AG08395 (cell line): ENCODE measurements at regions not wholly inside any gene's neighbourhood (a gene's known extent, or its start where the extent isn't known, plus 50 kb on each side); places are given as distances from the start of the nearest gene placed in this dataset.
A peak's percentile ranks its signal among the peaks of the same experiment; 100 is the strongest.

ENCODE experiments used
- DNase-seq: peaks from one replicate; pipeline ENCODE4 v3.0.0; 2012; ENCODE audit warnings: mixed read lengths, low spot score

DNA sequence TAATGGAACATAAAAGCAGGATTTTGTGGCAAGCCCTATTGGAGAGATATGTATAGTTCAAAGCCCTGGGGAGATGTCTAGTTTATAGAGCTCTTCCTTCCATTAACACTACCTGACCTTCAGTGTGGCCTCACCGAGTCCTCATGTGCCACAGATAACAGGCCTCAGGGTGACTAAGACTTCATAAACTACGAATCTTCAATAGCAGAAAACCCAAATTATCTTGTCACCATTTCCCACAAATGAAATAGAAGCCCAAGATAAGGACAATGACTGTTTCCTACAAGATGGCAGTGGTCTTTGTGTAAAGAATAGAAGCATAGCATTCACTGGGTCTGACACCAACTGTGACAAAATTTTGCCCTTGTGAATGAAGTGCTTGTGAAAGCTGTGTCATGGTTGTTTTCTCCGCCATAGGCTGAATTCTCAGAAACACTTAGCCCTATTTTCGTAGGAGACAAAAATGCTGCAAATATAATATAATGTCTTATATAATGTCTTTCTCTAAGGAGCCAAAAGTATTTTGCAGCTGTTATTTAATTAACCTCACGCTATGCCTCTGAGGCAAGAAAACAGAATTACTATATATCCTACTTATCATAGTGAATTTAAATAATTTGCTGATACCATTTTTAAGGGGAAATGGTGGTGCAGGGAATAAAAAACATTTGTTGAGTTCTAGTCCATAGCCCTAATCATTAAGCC is 136.7 kb upstream of the CWC22 start:
- no peak for DNase-seq

DNA sequence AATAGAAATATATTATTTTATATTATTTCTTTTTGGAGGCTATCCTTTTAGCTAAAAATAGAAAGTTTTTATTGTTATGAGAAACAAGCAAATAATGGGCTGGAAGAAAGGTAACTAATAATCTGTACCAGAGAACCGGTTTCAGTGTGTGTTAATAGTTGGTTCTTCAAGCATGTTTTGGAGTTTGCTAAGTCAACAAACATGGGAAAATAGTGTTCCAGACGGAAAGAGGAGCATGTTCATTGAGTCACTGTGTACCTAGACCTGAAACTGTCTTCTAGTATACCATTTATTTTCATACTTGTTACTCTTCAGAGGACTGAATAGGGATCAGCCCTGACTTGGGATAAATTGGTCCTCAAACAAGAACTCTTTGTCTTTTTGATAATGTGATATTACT is 134.5 kb upstream of the CWC22 start:
- no peak for DNase-seq

DNA sequence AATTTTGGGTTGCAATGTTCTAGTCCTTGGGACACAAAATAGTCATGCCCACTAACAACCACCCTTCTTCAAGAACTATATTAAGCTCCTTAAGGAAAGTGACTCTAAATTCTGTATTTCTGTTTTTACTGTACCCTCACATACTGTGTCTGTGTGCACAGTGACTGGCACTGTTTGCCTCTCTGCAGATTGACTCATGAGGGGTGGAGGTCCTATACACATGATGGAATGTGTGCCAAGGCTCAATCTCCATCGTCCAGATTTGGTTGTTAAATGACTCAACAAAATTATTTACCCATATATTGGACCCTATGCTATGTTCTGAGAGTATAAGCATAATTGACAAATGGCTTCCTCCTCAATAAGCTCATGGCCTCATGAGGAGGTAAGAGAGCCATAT is 126.6 kb upstream of the CWC22 start:
- no peak for DNase-seq

DNA sequence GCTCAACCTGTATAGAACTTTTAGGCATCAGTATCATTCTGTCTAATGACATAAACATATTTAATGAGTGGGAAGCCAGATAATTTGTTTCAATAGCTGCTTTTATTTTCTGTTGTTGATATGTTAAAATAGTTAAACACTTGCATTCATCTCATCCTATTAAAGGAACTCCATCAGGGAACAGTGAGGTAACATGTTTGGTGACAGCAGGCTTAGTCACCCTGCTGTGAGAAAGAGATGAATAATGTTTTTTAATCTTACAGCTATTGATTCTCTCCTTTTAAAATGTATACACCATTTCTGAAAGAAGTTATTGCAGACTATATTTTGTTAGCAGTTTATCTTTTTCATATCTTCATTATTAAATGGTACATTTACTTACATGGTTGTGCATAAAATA is 123.3 kb upstream of the CWC22 start:
- DNase-seq = peak; percentile 29

DNA sequence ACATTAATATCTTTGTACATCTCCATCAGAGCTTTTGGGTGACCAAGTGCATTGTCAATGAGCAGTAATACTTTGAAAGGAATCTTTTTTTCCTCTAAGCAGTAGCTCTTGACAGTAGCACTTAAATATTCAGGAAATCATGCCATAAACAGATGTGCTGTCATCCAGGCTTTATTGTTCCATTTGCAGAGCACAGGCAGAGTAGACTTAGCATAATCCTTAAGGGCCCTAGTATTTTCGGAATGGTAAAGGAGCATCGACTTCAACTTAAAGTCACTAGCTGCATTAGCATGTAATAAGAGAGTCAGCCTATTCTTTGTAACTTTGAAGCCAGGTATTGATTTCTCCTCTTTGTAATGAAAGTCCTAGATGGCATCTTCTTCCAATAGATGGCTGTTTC is 121.8 kb upstream of the CWC22 start:
- no peak for DNase-seq

DNA sequence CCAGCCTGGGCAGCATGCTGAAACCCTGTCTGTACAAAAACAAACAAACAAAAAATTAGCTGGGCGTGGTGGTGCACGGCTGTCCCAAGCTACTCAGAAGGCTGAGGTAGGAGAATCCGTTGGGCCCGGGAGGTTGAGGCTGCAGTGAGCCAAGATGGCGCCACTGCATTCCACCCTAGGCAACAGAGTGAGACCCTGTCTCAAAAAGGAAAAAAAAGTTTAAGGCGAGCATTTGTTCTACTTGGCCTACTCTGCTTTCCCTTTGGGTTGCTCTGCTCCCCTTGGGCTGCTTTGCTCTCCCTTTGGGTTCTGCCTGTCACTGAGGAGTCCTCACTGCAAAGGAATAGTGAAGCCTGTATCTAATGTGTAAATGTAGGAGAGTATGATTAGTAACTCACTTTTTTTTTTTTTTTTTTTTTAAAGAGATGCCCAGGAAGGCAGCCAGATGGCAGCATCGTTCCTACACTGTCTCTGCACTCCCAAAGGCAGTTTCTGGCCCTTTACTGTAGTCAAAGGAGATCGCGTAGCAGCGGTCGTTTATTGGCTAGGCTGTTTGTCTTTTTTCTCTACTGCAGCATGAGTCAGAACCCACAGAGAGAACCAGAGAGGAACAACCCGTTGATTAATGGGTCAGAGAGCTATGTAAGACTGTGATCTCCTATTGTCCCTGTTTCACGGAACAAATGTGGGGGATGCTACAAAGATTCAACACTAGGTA is 118.3 kb upstream of the CWC22 start:
- DNase-seq = peak; percentile 90

DNA sequence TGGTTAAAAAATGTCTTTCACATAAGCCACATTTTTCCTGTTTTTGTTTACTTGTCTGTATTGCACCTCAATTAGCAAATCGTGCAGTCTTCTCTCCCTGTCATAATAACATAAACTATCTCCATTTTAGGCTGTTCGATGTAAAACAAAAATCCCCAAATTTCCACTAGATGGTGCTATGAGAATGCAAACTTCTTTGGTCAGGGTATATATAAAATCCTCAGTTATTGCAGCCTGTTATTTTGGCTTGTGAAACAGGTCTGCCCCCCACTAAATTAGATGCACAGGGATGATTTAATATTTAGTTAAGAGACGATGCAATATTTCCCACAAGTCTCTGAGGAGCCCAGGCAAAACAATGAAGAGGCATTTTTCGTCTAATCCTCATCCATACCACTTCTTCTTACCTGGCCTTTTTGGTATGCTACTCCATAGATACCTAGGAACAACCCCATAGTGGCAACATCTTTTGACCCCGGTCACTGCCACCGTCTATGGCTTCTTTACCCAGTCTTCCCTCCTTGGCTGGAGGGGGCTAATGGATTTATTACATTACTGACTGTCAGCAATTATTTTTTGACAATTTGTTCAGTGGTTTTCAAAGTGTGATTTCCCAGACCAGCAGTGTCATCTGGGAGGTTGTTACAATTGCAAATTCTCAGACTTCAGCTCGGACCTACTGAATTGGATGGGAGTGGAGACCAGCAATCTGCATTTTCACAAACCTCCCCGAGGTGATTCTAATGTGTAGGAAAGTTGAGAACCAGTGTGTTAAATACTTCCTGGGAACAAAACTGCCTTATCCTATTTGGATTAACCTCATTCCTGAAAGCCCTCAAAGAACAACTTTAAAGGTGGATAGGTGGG is 117.4 kb upstream of the CWC22 start:
- peak; percentile 57 for DNase-seq

DNA sequence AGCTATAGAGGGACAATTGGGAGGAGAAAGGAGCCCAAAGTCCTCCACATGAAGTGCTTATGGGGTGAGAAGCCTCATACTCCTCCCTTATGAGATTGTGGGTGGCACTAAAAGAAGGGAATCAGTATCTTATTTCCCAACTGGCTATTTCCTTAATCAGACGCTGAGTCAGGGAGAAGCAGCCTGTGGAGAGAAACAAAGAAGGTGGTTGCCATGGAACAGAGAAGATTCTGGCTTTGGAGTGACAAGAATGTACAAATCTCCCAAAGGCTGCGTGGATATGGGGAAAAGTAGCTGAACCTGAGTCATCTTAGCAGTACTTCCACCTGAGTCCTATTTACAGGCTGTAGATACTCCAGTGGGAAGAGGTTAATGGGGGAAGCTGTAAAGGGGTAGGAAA is 115.8 kb upstream of the CWC22 start:
- peak; percentile 4 for DNase-seq

DNA sequence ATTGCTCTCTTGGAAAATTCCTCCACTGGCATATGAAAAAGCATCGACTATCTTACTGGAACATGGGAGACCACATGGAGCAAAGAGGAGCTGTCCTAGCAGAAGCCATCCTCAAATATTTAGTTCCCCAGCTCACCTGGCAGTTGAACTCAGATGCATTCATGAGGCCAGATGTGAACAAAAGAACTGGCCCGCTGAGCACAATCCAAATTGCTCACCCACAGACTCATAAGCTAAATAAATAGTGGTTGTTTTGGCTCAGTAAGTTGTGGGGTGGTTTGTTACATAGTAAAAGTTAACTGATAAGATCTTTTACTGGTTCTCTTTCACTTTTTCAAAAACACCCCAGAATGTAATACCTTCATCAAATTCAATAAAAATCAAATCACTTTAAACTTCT is 108.6 kb upstream of the CWC22 start:
- no peak for DNase-seq

DNA sequence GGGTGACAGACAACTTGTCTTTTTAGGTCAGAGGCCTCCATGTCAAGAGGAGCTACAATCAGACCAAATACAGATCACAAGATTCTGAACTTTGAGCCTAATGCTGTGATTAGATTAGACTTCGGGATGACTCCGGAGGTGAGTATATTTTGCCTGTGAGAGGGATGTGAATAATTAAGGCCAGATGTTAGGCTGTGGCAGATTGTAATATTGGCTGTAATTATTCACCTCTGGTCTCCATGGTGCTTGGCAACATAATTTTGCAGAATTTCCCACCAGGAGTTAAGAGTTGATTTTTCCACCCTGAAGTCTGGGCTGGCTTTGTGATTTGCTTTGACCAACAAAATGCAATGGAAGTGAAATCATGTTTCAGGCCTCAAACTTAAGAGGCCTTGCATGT is 108.2 kb upstream of the CWC22 start:
- DNase-seq = no peak

DNA sequence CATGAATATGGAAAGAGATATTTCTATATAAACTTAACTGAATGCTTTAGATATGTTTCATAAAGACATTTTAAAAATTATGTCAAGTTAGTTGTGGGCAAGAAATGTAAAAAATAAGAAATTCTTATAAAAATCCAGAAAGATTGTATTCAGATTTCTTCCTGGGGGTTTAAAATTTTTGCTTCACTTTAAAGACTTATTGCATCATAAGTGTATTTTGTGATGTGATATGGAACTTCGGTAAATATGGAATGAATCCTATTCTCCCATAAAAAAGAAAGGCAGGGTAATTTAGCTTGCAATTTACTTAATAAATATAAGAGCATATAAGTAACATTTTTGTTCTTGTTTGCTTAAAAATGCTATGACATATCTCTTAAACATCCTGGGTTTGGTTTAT is 104.8 kb upstream of the CWC22 start:
- DNase-seq = no peak

DNA sequence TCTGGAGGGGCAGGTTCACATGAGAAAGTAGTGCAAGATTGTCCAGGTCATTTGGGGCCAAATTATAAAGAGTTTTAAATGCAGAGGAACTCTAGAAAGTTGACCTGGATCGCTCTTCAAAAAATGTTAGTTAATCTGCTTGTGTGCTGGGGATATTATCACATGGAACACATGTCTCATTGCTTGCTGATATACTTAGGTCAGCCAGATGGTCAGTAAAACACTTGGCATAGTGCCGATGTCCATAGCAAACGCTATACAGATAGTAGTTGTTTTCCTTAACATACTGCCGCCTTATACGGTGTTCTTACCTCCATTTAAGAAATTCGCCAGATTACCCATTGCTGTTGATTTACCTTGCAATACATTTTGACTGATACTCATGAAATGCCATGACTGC is 103.4 kb upstream of the CWC22 start:
- DNase-seq = no peak

DNA sequence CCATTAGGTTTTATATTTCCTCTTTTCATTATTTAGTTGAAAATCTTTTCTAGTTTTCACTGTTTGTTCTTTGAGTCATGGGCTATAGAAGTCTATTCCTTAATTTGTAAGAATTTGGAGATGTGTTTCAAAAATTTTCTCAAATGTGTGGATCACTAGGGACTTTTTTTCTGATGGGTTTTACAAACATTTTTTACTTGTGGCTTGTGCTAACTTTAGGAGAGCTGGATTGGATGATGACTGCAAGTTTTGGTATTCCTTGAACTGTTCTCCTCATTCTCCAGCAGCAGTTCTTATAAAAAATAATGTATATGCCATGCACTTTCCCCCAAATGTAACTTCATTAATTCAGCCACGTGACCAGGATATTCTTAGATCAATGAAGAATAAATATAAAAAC is 94.7 kb upstream of the CWC22 start:
- DNase-seq = no peak

DNA sequence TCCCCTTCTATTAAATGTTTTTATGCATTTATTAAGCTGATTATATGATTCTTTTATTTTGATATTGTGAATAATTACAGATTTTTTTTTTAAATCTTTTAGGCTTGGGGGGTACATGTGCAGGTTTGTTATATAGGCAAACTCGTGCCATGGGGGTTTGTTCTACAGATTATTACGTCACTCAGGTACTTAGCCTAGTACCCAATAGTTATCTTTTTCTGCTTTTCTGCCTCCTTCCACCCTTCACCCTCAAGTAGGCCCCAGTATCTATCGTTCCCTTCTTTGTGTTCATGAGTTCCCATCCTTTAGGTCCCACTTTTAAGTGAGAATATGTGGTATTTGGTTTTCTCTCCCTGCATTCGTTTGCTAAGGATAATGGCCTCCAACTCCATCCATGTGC is 92.2 kb upstream of the CWC22 start:
- DNase-seq = no peak

DNA sequence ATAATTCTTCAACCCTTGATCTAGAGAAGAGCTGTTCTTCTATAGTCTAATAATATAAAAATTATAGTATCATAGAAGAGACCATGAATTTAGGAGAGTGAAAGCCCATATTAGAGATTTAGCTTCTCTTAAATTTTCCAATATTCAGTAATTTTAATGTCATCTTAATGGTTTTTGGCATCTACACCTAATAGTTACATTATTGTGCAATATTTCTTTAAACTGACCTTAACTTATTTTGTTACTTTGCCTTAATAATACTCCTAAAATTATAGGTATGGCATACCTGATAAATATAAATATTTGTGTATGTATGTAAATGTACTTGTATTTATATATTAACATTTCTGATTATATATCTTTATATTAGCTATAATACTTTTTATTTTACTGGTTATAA is 78.0 kb upstream of the CWC22 start:
- no peak for DNase-seq

DNA sequence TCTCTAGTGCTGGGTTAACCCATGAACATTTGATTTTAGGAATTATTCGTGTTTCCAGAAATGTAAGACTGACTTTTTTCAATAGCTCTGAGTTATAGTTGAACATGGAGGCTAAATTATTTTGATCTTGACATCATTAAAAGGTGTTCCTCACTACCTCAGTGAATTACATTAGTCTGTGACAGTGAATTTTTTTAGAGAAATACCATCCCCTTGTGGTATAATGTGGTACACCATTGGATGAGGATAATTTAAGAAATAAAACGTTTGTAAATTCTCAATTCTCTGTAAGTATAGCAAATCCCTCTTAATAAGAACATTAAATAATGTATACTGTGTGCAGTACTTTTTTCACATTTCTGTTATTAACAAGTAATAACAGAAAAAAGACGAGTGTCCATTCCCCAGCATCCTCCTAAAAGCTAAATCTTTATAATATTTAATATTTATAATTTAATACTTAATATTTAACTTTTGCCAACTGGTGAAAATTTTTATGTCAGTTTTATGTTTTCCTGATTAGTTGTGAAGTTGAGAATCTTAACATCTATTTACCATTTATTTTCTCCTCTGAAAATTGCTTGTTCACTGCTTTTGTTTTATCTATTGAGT is 70.3 kb upstream of the CWC22 start:
- DNase-seq = peak; percentile 36

DNA sequence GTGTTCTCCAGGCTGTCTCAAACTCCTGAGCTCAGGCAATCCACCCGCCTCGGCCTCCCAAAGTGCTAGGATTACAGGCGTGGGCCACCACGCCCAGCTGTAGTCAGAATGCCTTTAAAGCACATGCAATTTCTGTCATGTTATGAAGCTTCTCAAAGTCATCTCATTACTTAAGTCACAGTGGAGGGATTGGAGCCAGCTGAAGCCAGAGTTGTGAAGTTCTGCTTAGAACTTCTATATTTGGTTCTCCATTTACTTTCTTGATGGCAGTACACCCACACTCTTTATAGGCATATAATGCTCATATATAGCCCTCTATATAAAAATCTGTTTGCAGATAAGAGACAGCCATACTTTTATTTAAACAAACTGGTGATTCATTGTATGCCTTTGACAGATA is 68.8 kb upstream of the CWC22 start:
- no peak for DNase-seq

DNA sequence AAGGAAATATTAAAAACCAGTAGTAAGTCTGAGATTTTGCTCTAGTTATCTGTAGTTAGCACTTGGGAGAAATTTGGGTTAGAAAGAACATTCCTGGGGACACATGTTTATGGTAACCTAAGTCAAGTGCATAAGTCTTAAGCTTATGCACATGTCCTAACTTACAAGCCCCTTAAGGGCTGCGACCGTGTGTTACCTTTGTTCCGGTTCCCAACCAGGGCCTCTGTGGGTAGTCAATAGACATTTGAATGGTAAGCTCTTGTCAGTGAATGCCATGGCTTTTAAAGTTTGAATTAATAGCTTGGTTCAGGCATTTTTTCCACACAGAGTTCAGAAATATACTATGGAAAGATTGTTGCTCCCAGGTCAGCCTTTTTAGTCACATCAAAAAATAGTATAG is 64.7 kb upstream of the CWC22 start:
- DNase-seq = no peak

DNA sequence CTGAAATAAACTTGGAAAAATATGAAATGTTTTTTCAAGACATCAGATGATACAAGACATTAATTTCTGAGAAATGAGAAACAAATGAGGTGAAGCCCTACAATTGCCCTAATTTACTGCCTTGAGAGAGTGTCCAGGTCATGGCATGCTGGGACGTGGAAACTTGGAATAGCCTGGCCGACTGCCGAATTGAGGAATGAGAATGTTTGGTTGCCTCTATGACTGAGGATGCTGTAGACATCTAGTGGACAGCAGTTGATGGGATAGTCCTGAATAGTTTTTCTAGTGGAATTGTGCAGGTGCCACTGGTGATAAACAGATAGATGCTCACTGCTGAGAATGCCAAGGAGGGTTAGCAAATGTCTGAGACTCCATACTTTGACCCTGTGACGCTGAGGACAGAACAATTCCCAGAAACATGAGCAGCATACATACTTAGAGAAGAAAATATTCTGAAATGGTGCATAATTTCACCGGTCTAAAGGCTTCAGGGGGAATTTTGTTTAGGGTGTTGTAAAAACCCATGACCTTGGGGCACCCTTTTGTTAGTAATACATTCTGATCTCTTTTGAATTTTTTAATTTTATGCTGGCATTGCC is 56.5 kb upstream of the CWC22 start:
- DNase-seq = peak; percentile 8

DNA sequence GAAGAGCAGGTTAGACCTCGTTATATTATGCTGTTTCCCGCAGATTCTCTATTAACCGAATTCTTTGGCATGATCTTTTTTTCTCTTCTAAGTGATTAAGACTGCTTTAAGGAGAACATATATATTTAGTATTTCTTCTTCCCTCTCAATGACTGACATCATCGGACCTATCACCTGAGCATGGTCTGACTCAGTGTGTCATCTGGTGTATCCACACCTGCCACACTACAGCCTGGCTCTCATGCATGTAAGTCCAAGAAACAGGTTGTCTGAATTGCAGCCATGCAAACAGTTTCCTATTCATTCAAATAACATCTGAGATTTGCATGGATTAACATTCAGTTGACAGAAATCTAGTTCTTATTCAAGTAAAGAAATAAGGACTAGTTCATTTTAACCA is 55.1 kb upstream of the CWC22 start:
- DNase-seq = no peak

DNA sequence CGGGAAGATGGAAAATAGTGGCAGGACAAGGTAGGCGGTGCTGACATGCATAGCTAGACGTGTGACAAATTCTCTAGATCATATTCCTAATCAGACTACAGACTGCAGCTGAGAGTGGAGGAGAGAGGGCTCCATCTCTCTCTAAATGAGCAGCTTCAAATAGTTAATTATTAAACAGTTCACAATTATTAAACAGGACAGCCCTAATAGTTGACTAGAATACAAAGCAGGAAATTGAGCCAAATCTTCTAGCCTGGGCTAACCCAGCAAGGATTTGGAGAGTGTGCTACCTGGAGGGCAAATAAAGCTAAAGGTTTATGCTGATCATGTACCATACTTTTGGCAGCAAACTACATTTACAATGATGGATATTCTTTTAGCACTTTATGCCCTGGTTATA is 54.4 kb upstream of the CWC22 start:
- no peak for DNase-seq

DNA sequence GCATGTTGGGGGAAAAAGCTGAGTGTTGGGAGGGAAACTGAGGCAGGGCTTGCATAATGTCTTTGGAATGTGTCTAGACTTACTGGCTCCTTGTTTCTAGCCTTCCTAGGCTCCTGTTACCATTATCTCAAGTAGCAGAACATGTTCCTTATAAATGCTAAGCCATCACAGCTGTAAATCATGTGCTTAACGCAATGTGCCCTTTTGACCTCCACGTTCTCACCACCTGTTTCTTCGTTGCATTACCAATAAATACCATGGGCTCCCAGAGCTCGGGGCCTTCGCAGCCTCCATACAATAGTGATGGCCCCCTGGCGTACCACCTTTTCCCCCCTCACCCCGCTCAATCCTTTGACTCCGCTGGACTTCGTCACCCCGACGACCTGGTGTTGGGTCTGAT is 54.0 kb upstream of the CWC22 start:
- DNase-seq = no peak
